ENCODE measurements at regions not wholly inside any gene's neighbourhood (a gene's known extent, or its start where the extent isn't known, plus 50 kb on each side); places are given as distances from the start of the nearest gene placed in this dataset.
"Not testable (repeated sequence)": the region's sequence is repeated elsewhere in the genome, so short reads cannot be mapped to it uniquely, and the experiment has no call there.

- DNase-seq (ENCODE audit: low spot score); POLR2A ChIA-PET (ENCODE audit: low non-redundant PET); CTCF ChIA-PET; H3K27ac ChIP-seq: not testable (repeated sequence)
Observed at GRCh38 chr21:6110716-6111343, 4410.6 kb upstream of the TPTE start.

GRCh38 chr21:6111354-6111753 is 4410.0 kb upstream of the TPTE start:
- H3K27ac ChIP-seq; DNase-seq (ENCODE audit: low spot score); POLR2A ChIA-PET (ENCODE audit: low non-redundant PET); CTCF ChIA-PET: not testable (repeated sequence)

GRCh38 chr21:6118336-6118735 is 4403.0 kb upstream of the TPTE start:
- H3K27ac ChIP-seq; CTCF ChIA-PET; POLR2A ChIA-PET (ENCODE audit: low non-redundant PET); DNase-seq (ENCODE audit: low spot score): not testable (repeated sequence)

GRCh38 chr21:6120863-6121262 is 4400.5 kb upstream of the TPTE start:
- POLR2A ChIA-PET (ENCODE audit: low non-redundant PET); H3K27ac ChIP-seq; DNase-seq (ENCODE audit: low spot score); CTCF ChIA-PET: not testable (repeated sequence)

- CTCF ChIA-PET; DNase-seq (ENCODE audit: low spot score); POLR2A ChIA-PET (ENCODE audit: low non-redundant PET); H3K27ac ChIP-seq: not testable (repeated sequence)
Observed at GRCh38 chr21:6122629-6123028, 4398.8 kb upstream of the TPTE start.

- CTCF ChIA-PET; DNase-seq (ENCODE audit: low spot score); POLR2A ChIA-PET (ENCODE audit: low non-redundant PET); H3K27ac ChIP-seq: not testable (repeated sequence)
Observed at GRCh38 chr21:6123224-6123623, 4398.2 kb upstream of the TPTE start.

- CTCF ChIA-PET; DNase-seq (ENCODE audit: low spot score); H3K27ac ChIP-seq; POLR2A ChIA-PET (ENCODE audit: low non-redundant PET): not testable (repeated sequence)
Observed at GRCh38 chr21:6125549-6126240, 4395.7 kb upstream of the TPTE start.

- POLR2A ChIA-PET (ENCODE audit: low non-redundant PET); DNase-seq (ENCODE audit: low spot score); CTCF ChIA-PET: not testable (repeated sequence)
- peak overlapping the region; percentile 41; the same call in 1 of the 2 replicates for H3K27ac ChIP-seq
Observed at GRCh38 chr21:6126976-6127732, 4394.2 kb upstream of the TPTE start.

GRCh38 chr21:6130734-6131133 is 4390.6 kb upstream of the TPTE start:
- POLR2A ChIA-PET (ENCODE audit: low non-redundant PET); H3K27ac ChIP-seq; DNase-seq (ENCODE audit: low spot score); CTCF ChIA-PET: not testable (repeated sequence)

- DNase-seq (ENCODE audit: low spot score); POLR2A ChIA-PET (ENCODE audit: low non-redundant PET); H3K27ac ChIP-seq; CTCF ChIA-PET: not testable (repeated sequence)
Observed at GRCh38 chr21:6133373-6133772, 4388.0 kb upstream of the TPTE start.

- POLR2A ChIA-PET (ENCODE audit: low non-redundant PET); H3K27ac ChIP-seq; CTCF ChIA-PET; DNase-seq (ENCODE audit: low spot score): not testable (repeated sequence)
Observed at GRCh38 chr21:6133852-6134630, 4387.3 kb upstream of the TPTE start.

- CTCF ChIA-PET; POLR2A ChIA-PET (ENCODE audit: low non-redundant PET): not testable (repeated sequence)
Observed at GRCh38 chr21:6136732-6137131, 4384.7 kb upstream of the TPTE start.

GRCh38 chr21:6138244-6139136 is 4382.9 kb upstream of the TPTE start:
- DNase-seq (ENCODE audit: low spot score); H3K27ac ChIP-seq; POLR2A ChIA-PET (ENCODE audit: low non-redundant PET); CTCF ChIA-PET: not testable (repeated sequence)

More at GRCh38 chr21:6136732-6137131, 4384.7 kb upstream of the TPTE start:
- H3K27ac ChIP-seq; DNase-seq (ENCODE audit: low spot score): not testable (repeated sequence)

- H3K27ac ChIP-seq; DNase-seq (ENCODE audit: low spot score); POLR2A ChIA-PET (ENCODE audit: low non-redundant PET); CTCF ChIA-PET: not testable (repeated sequence)
Observed at GRCh38 chr21:6139331-6139730, 4382.1 kb upstream of the TPTE start.

GRCh38 chr21:6139862-6140261 is 4381.5 kb upstream of the TPTE start:
- CTCF ChIA-PET; DNase-seq (ENCODE audit: low spot score); H3K27ac ChIP-seq; POLR2A ChIA-PET (ENCODE audit: low non-redundant PET): not testable (repeated sequence)

- CTCF ChIA-PET; POLR2A ChIA-PET (ENCODE audit: low non-redundant PET): not testable (repeated sequence)
Observed at GRCh38 chr21:6140467-6141137, 4380.8 kb upstream of the TPTE start.

More at GRCh38 chr21:6140467-6141137, 4380.8 kb upstream of the TPTE start:
- not testable (repeated sequence) for H3K27ac ChIP-seq; DNase-seq (ENCODE audit: low spot score)

All from RWPE1 (cell line).